Naive B cell (primary cell): ENCODE measurements at regions not wholly inside any gene's neighbourhood (a gene's known extent, or its start where the extent isn't known, plus 50 kb on each side); places are given as distances from the start of the nearest gene placed in this dataset.
"Not testable (repeated sequence)": the region's sequence is repeated elsewhere in the genome, so short reads cannot be mapped to it uniquely, and the experiment has no call there.

Experiments used
- ATAC-seq, 2 donors: fragments of 150-1000 bp; cut with Tn5 transposase; 2 replicates each; pipeline ENCODE4 v1.10.0; 2021; ENCODE audit warnings: low read depth in 2 of 2, mild to moderate bottlenecking in 2 of 2, moderate library complexity in 2 of 2
- DNase-seq: peaks from one replicate; pipeline ENCODE4 v3.0.0; 2022
- H3K27ac Mint-ChIP-seq, 6 donors: one replicate each; pipeline ENCODE4 v1.8.0; 2020 to 2022; ENCODE audit warnings: mild to moderate bottlenecking in 6 of 6, mixed read lengths in 6 of 6, moderate library complexity in 5 of 6, inconsistent platforms in 2 of 6
- H3K27me3 Mint-ChIP-seq, 3 donors: one replicate each; pipeline ENCODE4 v1.8.0; 2021 to 2022; ENCODE audit warnings: mixed read lengths in 3 of 3, mild to moderate bottlenecking in 1 of 3
- H3K36me3 Mint-ChIP-seq, 2 donors: one replicate each; pipeline ENCODE4 v1.8.0; 2020 to 2022; ENCODE audit warnings: mixed read lengths in 2 of 2, inconsistent platforms in 1 of 2, mild to moderate bottlenecking in 1 of 2
- H3K4me1 Mint-ChIP-seq, 3 donors: one replicate each; pipeline ENCODE4 v1.8.0; 2020 to 2022; ENCODE audit warnings: mixed read lengths in 3 of 3, inconsistent platforms in 1 of 3, mild to moderate bottlenecking in 1 of 3, moderate library complexity in 1 of 3
- H3K4me3 Mint-ChIP-seq, 8 donors: one replicate each; pipeline ENCODE4 v1.8.0; 2020 to 2022; ENCODE audit warnings: mild to moderate bottlenecking in 8 of 8, mixed read lengths in 8 of 8, moderate library complexity in 8 of 8, inconsistent platforms in 2 of 8
- H3K9me3 Mint-ChIP-seq, 7 donors: one replicate each; pipeline ENCODE4 v1.8.0; 2020 to 2022; ENCODE audit warnings: mixed read lengths in 7 of 7, mild to moderate bottlenecking in 5 of 7, inconsistent platforms in 2 of 7, moderate library complexity in 1 of 7

DNA sequence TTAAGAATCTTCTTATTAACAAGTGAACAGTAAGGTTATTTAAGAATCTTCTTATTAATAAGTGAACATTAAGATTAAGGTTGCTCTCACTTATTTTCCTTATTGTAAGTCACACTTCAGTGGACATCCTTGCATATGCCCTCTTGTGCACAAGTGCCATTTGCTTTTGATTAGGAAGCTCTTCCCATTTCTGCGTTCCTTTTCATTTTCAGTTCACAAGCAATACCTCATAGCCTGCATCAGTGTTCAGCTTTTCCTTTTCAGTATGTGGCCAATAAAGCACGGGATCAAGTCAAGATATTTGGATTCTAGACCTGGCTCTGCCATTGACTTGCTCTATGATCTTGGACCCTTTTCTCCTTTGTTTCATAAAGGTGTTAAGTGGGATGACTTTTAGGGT, 158.7 kb downstream of the DISP1 start:
- Mint-ChIP-seq H3K4me1 (peaks cover 1 to 11% (median 3%) of the 10 kb centered on the region in 3 donors), H3K9me3 (peaks cover 0 to 2% (median 0%) of the 10 kb centered on the region in 7 donors), H3K36me3 (peaks cover 0 to 4% of the 10 kb centered on the region in 2 donors), H3K27ac (peak overlapping the region in 2 of 6 donors; percentile 8 to 81), H3K4me3 (no peak overlapping the region), H3K27me3 (no peaks in the 10 kb centered on the region)
- ATAC-seq = no peak
- DNase-seq = no peak

DNA sequence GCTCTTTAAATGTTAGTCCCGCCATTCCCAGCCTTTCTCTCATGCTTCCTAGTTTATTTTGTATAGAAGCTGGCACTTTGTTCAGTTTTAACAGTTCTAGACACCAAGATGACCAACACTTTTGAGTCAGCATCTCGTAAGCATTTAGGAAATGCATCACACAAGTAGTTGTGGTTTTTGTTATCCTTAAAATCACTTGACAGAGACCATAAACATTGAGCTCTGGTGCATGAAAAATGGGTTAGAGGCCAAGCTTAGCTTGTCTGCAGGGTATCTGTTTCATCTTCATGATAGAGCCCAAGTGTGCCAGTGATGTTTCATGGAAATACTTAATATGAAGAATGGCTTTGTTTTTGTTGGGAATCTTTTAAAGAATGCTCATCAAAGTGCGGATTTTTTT, 159.7 kb downstream of the DISP1 start:
- H3K4me1 Mint-ChIP-seq = peaks cover 1 to 11% (median 3%) of the 10 kb centered on the region in 3 donors
- H3K27ac Mint-ChIP-seq = peak overlapping the region in 1 of 6 donors; percentile 18
- no peak overlapping the region for H3K4me3 Mint-ChIP-seq
- no peak for ATAC-seq
- peaks cover 0 to 2% (median 0%) of the 10 kb centered on the region in 7 donors for H3K9me3 Mint-ChIP-seq
- no peaks in the 10 kb centered on the region for H3K27me3 Mint-ChIP-seq
- DNase-seq = no peak
- peaks cover 0 to 4% of the 10 kb centered on the region in 2 donors for H3K36me3 Mint-ChIP-seq

DNA sequence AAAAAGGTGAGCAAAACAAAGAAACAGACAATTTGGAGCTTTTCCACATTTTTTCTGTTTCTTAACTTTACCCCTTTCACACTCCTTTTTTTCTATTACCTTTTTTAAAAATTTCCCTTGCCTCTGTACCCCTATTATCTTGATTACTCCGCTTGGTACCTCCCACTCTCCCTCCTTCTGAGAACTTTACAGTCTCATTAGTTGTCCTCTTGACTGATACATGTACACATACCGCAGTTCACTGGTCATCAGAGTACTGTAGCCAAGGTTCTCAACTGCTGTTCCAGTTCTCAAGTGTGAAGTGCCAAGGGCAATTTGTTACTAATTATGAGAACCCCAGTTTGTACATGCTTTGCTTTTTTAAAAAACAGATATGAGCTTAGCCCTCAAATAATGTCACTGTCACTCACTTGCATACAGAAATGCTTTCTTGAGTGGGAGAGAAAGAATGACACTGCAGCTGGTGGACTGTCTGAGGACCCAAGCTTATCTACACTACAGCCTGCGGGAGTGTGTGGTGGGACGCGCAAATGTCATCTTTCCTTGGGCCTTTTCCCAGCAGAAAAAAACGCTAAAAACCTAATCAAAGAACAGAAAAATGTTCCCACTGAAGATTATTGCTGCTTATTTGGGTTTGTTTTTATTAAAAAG, 160.8 kb downstream of the DISP1 start:
- peaks cover 0 to 2% (median 0%) of the 10 kb centered on the region in 7 donors for H3K9me3 Mint-ChIP-seq
- DNase-seq (no peak), ATAC-seq (no peak)
- H3K27me3 Mint-ChIP-seq = no peaks in the 10 kb centered on the region
- H3K27ac Mint-ChIP-seq = peak overlapping the region in 2 of 6 donors; percentile 12 to 48
- H3K4me3 Mint-ChIP-seq = no peak overlapping the region
- H3K36me3 Mint-ChIP-seq = peaks cover 0 to 4% of the 10 kb centered on the region in 2 donors
- peaks cover 1 to 11% (median 3%) of the 10 kb centered on the region in 3 donors for H3K4me1 Mint-ChIP-seq

- no peak for ATAC-seq
- Mint-ChIP-seq H3K27ac (no peak overlapping the region), H3K4me3 (no peak overlapping the region), H3K36me3 (peaks cover 0 to 4% of the 10 kb centered on the region in 2 donors), H3K27me3 (no peaks in the 10 kb centered on the region), H3K9me3 (peaks cover 0 to 2% (median 0%) of the 10 kb centered on the region in 7 donors), H3K4me1 (peaks cover 1 to 11% (median 3%) of the 10 kb centered on the region in 3 donors)
- no peak for DNase-seq
Measured at GRCh38 chr1:222976453-222976852, 161.6 kb downstream of the DISP1 start.

- H3K36me3 Mint-ChIP-seq, H3K4me3 Mint-ChIP-seq, H3K9me3 Mint-ChIP-seq, H3K27ac Mint-ChIP-seq, H3K4me1 Mint-ChIP-seq, H3K27me3 Mint-ChIP-seq, DNase-seq, ATAC-seq: not testable (repeated sequence)
Measured at GRCh38 chr1:222977294-222977693, 162.5 kb downstream of the DISP1 start.

- peaks cover under 1 to 1% (median 1%) of the 10 kb centered on the region in 3 donors for H3K4me1 Mint-ChIP-seq
- ATAC-seq (no peak), DNase-seq (no peak)
- peaks cover 0 to 4% of the 10 kb centered on the region in 2 donors for H3K36me3 Mint-ChIP-seq
- no peak overlapping the region for H3K4me3 Mint-ChIP-seq
- H3K27me3 Mint-ChIP-seq = no peaks in the 10 kb centered on the region
- H3K9me3 Mint-ChIP-seq = peaks cover 0 to 2% (median 0%) of the 10 kb centered on the region in 7 donors
- peak overlapping the region in 1 of 6 donors; percentile 16 for H3K27ac Mint-ChIP-seq
Measured at GRCh38 chr1:222979561-222979960, 163.5 kb downstream of the TLR5 start.

DNA sequence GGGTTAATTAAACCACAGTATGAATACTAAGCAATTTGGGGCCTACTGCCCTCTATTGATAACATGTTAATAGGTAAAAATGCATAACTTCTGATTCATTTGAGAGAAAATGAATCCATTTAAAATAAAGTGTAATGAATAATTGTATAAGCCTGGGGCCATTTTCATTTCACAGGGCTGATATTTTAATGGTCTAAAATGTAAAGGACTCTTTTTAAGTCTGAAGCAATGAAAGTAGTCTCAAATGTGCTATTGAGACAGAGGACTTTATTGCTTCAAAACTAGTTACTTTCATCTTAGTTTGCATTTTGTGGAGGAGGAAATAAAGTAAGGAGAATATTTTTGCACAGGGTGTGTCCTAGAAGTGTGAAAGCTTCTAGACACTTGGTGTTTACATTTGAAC, 155.4 kb downstream of the TLR5 start:
- H3K36me3 Mint-ChIP-seq = peaks cover 0 to 5% of the 10 kb centered on the region in 2 donors
- peaks cover 0 to 15% (median 2%) of the 10 kb centered on the region in 3 donors for H3K4me1 Mint-ChIP-seq
- H3K9me3 Mint-ChIP-seq = no peaks in the 10 kb centered on the region

DNA sequence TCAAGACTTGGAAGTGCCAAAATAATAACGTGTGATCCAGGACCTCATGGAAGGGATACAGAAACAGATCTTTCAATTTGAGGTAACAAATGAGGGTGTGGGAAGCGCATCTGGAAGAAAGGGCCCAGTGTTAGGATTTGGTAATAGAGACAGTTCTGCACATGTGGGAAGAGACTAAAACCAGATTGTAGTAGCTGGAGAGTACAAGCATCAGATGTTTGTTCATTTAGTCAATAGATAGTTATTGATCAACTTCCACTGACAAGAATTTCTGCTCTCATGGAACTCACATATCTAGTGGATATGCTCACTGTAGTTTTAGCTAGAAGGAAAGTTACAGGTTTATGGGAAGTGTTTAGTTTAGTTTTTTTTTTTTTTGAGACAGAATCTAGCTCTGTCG, 153.6 kb downstream of the TLR5 start:
- Mint-ChIP-seq H3K4me1 (peaks cover 0 to 15% (median 2%) of the 10 kb centered on the region in 3 donors), H3K4me3 (no peak overlapping the region), H3K27ac (no peak overlapping the region), H3K36me3 (peaks cover 0 to 5% of the 10 kb centered on the region in 2 donors), H3K27me3 (no peaks in the 10 kb centered on the region), H3K9me3 (no peaks in the 10 kb centered on the region)
- ATAC-seq (no peak), DNase-seq (no peak)

More for the DNA sequence above, 155.4 kb downstream of the TLR5 start:
- no peak overlapping the region for H3K4me3 Mint-ChIP-seq
- H3K27ac Mint-ChIP-seq = no peak overlapping the region
- H3K27me3 Mint-ChIP-seq = no peaks in the 10 kb centered on the region
- no peak for ATAC-seq
- DNase-seq = no peak

GRCh38 chr1:222991177-222991576, 151.9 kb downstream of the TLR5 start:
- Mint-ChIP-seq H3K4me3 (no peak overlapping the region), H3K27me3 (no peaks in the 10 kb centered on the region), H3K9me3 (no peaks in the 10 kb centered on the region), H3K4me1 (peaks cover 0 to 9% (median 0%) of the 10 kb centered on the region in 3 donors), H3K27ac (no peak overlapping the region), H3K36me3 (peaks cover 0 to 5% of the 10 kb centered on the region in 2 donors)
- DNase-seq (no peak), ATAC-seq (no peak)

DNA sequence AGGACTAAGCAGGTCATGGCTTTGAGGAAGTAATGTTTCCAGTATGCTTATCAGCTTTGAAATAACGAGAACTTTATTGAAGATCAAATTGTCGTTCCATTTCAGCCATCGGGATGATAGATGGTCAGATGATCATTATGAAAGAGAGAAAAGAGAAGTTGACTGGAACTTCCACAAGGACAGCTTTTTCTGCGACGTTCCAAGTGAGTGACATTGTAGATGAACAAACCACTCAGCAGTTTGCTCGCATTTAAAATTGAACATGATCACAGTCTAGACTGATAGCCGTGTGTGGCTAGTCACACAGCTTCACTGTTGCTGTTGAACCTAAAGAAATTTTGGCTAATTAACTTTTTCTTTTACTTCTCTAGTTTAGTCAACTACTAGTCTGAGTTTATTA, 151.1 kb downstream of the TLR5 start:
- Mint-ChIP-seq H3K9me3 (no peaks in the 10 kb centered on the region), H3K27me3 (no peaks in the 10 kb centered on the region), H3K4me1 (peaks cover 0 to 8% (median 0%) of the 10 kb centered on the region in 3 donors), H3K27ac (no peak overlapping the region), H3K4me3 (no peak overlapping the region), H3K36me3 (peaks cover 0 to 5% of the 10 kb centered on the region in 2 donors)
- no peak for ATAC-seq
- no peak for DNase-seq

- no peak overlapping the region for H3K4me3 Mint-ChIP-seq
- peaks cover 0 to 19% of the 10 kb centered on the region in 2 donors for H3K36me3 Mint-ChIP-seq
- no peaks in the 10 kb centered on the region for H3K9me3 Mint-ChIP-seq
- no peaks in the 10 kb centered on the region for H3K27me3 Mint-ChIP-seq
- DNase-seq (no peak), ATAC-seq (no peak)
- no peak overlapping the region for H3K27ac Mint-ChIP-seq
- H3K4me1 Mint-ChIP-seq = no peaks in the 10 kb centered on the region
Measured at GRCh38 chr1:222994511-222995235, 148.4 kb downstream of the TLR5 start.

- ATAC-seq = no peak
- Mint-ChIP-seq H3K36me3 (peaks cover 0 to 22% of the 10 kb centered on the region in 2 donors), H3K27ac (no peak overlapping the region), H3K9me3 (no peaks in the 10 kb centered on the region), H3K4me1 (no peaks in the 10 kb centered on the region), H3K27me3 (no peaks in the 10 kb centered on the region), H3K4me3 (no peak overlapping the region)
- no peak for DNase-seq
Measured at GRCh38 chr1:222995236-222995580, 147.8 kb downstream of the TLR5 start.

DNA sequence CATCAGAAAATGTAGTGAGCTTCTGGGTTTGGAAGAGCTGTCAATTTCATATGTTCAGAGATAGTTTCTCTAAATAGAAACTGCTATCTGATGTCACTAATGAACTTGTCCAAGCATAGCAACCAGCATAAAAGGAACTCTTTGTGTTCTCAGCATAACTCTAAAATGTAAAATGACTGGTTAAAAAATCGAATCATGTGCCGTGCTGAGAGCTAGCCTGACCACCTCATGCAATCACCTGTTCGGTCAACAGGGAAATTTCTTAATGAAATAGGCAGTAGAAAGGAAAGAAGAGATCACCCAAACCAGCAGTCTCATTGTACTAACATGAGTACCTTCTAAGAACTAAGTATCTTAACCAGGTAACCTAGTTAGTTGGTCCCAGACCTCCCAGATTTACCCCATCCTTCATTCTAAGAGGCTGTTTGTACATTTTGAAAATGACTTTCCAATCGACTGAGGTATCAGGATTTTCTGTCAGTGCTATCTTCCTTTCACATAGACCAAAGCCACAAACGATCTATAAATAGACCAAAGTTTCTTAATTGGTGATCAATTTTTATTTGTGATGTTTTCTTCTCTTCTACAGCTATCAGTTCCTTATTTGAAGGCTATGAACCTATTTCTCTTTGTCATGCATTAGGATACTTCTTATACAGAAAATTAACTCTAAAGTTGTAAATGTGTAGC, 147.3 kb downstream of the TLR5 start:
- no peaks in the 10 kb centered on the region for H3K4me1 Mint-ChIP-seq
- no peak overlapping the region for H3K27ac Mint-ChIP-seq
- H3K36me3 Mint-ChIP-seq = peaks cover 0 to 18% of the 10 kb centered on the region in 2 donors
- no peak for DNase-seq
- no peak overlapping the region for H3K4me3 Mint-ChIP-seq
- ATAC-seq = no peak
- H3K9me3 Mint-ChIP-seq = no peaks in the 10 kb centered on the region
- no peaks in the 10 kb centered on the region for H3K27me3 Mint-ChIP-seq
